ENCODE measurements at regions not wholly inside any gene's neighbourhood (a gene's known extent, or its start where the extent isn't known, plus 50 kb on each side); places are given as distances from the start of the nearest gene placed in this dataset.
A peak's percentile ranks its signal among the peaks of the same experiment; 100 is the strongest.

GRCh38 chr6:134437376-134437775 lies 119.5 kb upstream of the SGK1 start:
- dilution Hi-C loops (cut with MboI; ENCODE audit: extremely low pct_ligation_motif_present, low sequenced_read_pairs): loop anchor here (25.0 kb wide), 1 partner anchor 100 kb away; no protein-coding TSS in a partner anchor
- Histone ChIP-seq H3K9ac (replicated peaks; ENCODE audit: extremely low read depth, insufficient read depth, low read length) (no peak overlapping the region), H3K4me3 (replicated peaks in 1 of 3; ENCODE audit: insufficient read depth in 1 of 3, low read depth in 1 of 3, low read length in 3 of 3) (no peak overlapping the region), H3K36me3 (ENCODE audit: control insufficient read depth in 2 of 2, extremely low read depth in 1 of 2, insufficient read depth in 2 of 2, low read length in 2 of 2) (no peaks in the 10 kb centered on the region), H3K79me2 (ENCODE audit: control insufficient read depth, insufficient read depth, low read length) (no peaks in the 10 kb centered on the region), H2AFZ (ENCODE audit: low read depth, low read length) (peak overlapping the region; percentile 8), H3K4me1 (ENCODE audit: control insufficient read depth, extremely low read depth, insufficient read depth, low read length) (peaks cover 20% of the 10 kb centered on the region), H3K9me3 (replicated peaks; ENCODE audit: control insufficient read depth, insufficient read depth, low read length) (no peaks in the 10 kb centered on the region), H3K27me3 (ENCODE audit: control insufficient read depth in 2 of 2, insufficient read depth in 2 of 2, low read length in 2 of 2) (no peaks in the 10 kb centered on the region), H3K9me1 (replicated peaks; ENCODE audit: control insufficient read depth, extremely low read depth, insufficient read depth, low read length) (no peaks in the 10 kb centered on the region), H4K20me1 (replicated peaks; ENCODE audit: control insufficient read depth, extremely low read depth, insufficient read depth, low read length) (no peaks in the 10 kb centered on the region), H3K4me2 (ENCODE audit: insufficient read depth, low read length) (no peak overlapping the region), H3K27ac (ENCODE audit: insufficient read depth, low read depth, low read length) (peak overlapping the region; percentile 88)
- POLR2A ChIA-PET: no interaction called here
- FAIRE-seq (no peak), DNase-seq (ENCODE audit: low read depth, low spot score) (peak; percentile 23)
- no TSS peak for BruUV-seq (replicated peaks)
- TF ChIP-seq EZH2 (IDR thresholded peaks at IDR 0.05; ENCODE audit: borderline replicate concordance, low read depth, low read length, severe bottlenecking) (no peak), JUN (IDR thresholded peaks at IDR 0.05; ENCODE audit: borderline replicate concordance, insufficient read depth, insufficient read length, low read depth) (no peak), MYC (IDR thresholded peaks at IDR 0.05; ENCODE audit: low read depth, low read length) (no peak), FOS (IDR thresholded peaks at IDR 0.05; ENCODE audit: borderline replicate concordance, insufficient read depth, low read length) (peak; percentile 31), POLR2A (IDR thresholded peaks at IDR 0.05; ENCODE audit: low read depth, low read length) (no peak), MAX (IDR thresholded peaks at IDR 0.05; ENCODE audit: insufficient read depth, insufficient read length) (no peak), CTCF (IDR thresholded peaks at IDR 0.05; ENCODE audit: extremely low read depth in 1 of 2, insufficient read depth in 1 of 2, low read depth in 1 of 2, low read length in 2 of 2) (peak in 1 of 2 donors; percentile 6), POLR2AphosphoS5 (IDR thresholded peaks at IDR 0.05; ENCODE audit: insufficient read depth, low read depth, low read length) (no peak)
- intact Hi-C loops (cut with micrococcal nuclease): no loop called here
- CTCF ChIA-PET: interaction anchor here (1.3 to 2.6 kb wide), 4 partner anchors 11 to 258 kb away, joined by 3 to 14 read pairs (median 8); no protein-coding TSS in a partner anchor

All from endothelial cell of umbilical vein (primary cell).